Activated CD8-positive, alpha-beta T cell treated with anti-CD3 and anti-CD28 coated beads, Interleukin-2, amount 10 ng/mL, durations not matched to agents 7 days and 5 days (primary cell): ENCODE measurements at regions not wholly inside any gene's neighbourhood (a gene's known extent, or its start where the extent isn't known, plus 50 kb on each side); places are given as distances from the start of the nearest gene placed in this dataset.

ENCODE experiments used
- ATAC-seq: fragments of 150-1000 bp; cut with Tn5 transposase; one replicate; pipeline ENCODE4 v1.10.0; 2021; ENCODE audit warnings: moderate library complexity
- CTCF ChIA-PET: fragments of 350-600 bp; sonication (Branson Sonifier 250); formaldehyde crosslinking; loops from one replicate; lab custom pipeline; 2021; ENCODE audit warnings: antibody characterized with exemption; lab: Charles Lee
- POLR2A ChIA-PET: fragments of 350-600 bp; sonication (Branson Sonifier 250); formaldehyde crosslinking; loops from one replicate; lab custom pipeline; 2021; ENCODE audit warnings: antibody characterized with exemption; lab: Charles Lee
- DNase-seq: peaks from one replicate; pipeline ENCODE4 v3.0.0-alpha.2; 2020
- H3K27ac Mint-ChIP-seq: one replicate; pipeline ENCODE4 v1.8.0; 2021; ENCODE audit warnings: mild to moderate bottlenecking, mixed read lengths
- H3K27me3 Mint-ChIP-seq: one replicate; pipeline ENCODE4 v1.8.0; 2021; ENCODE audit warnings: low read depth, mixed read lengths
- H3K36me3 Mint-ChIP-seq: one replicate; pipeline ENCODE4 v1.8.0; 2021; ENCODE audit warnings: low read depth, mixed read lengths
- H3K4me1 Mint-ChIP-seq: one replicate; pipeline ENCODE4 v1.8.0; 2021; ENCODE audit warnings: low read depth, mixed read lengths
- H3K4me3 Mint-ChIP-seq: one replicate; pipeline ENCODE4 v1.8.0; 2021; ENCODE audit warnings: mild to moderate bottlenecking, mixed read lengths
- H3K9me3 Mint-ChIP-seq: one replicate; pipeline ENCODE4 v1.8.0; 2022; ENCODE audit warnings: mixed read lengths; ENCODE audit not compliant: insufficient read depth

GRCh38 chr4:32778025-32778424, 2057.9 kb downstream of the PCDH7 start:
- Mint-ChIP-seq H3K36me3 (no peaks in the 10 kb centered on the region), H3K4me3 (no peak overlapping the region), H3K27me3 (no peaks in the 10 kb centered on the region), H3K9me3 (peaks cover 12% of the 10 kb centered on the region), H3K27ac (no peak overlapping the region), H3K4me1 (no peaks in the 10 kb centered on the region)
- DNase-seq = no peak
- CTCF ChIA-PET = no interaction called here
- no peak for ATAC-seq
- POLR2A ChIA-PET = no interaction called here

DNA sequence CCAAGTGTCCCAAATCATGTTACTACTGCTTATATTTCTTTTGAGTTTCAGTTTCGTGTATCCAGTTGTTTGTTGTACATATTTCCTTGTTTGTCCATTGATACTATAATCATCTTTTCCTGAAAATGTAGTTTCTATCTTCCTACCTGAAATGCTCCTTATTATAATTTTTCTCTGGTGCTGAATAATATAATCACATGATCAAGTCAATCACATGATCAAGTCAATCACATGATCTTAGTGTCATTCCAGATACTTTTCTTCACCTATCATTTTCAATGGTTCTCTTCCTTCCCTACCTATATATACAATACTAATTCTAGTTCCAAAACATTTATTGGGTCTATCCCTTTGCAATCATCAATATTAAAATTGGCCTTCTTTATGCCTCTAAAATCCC, 2058.8 kb downstream of the PCDH7 start:
- CTCF ChIA-PET = no interaction called here
- Mint-ChIP-seq H3K4me3 (no peak overlapping the region), H3K27me3 (no peaks in the 10 kb centered on the region), H3K4me1 (no peaks in the 10 kb centered on the region), H3K9me3 (peaks cover 14% of the 10 kb centered on the region), H3K36me3 (no peaks in the 10 kb centered on the region), H3K27ac (no peak overlapping the region)
- DNase-seq (no peak), ATAC-seq (no peak)
- POLR2A ChIA-PET = no interaction called here

GRCh38 chr4:32789026-32789608, 2068.9 kb downstream of the PCDH7 start:
- DNase-seq (no peak), ATAC-seq (no peak)
- Mint-ChIP-seq H3K4me1 (no peaks in the 10 kb centered on the region), H3K27ac (no peak overlapping the region), H3K9me3 (peaks cover 5% of the 10 kb centered on the region), H3K27me3 (no peaks in the 10 kb centered on the region), H3K36me3 (no peaks in the 10 kb centered on the region), H3K4me3 (no peak overlapping the region)
- CTCF ChIA-PET = no interaction called here
- POLR2A ChIA-PET = no interaction called here

DNA sequence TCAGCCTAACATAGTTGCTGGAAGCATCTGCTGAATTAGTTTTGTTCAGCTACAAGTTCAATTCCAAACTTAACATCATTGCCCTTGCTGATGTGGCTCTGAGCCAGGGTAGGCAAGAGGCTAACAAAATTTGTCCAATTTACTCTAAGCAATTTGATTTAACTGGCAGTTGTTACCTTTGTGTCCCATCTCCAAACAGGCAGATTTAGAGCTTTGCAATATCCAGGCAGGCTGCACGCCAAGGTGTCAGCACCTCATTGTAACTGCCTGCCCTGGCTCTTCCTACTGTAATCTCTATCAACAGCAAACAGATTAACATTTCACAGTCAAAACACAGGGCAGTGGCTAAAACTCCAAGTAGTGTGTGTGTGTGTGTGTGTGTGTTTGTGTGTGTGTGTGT, 2070.6 kb downstream of the PCDH7 start:
- Mint-ChIP-seq H3K9me3 (peaks cover 4% of the 10 kb centered on the region), H3K27me3 (no peaks in the 10 kb centered on the region), H3K36me3 (no peaks in the 10 kb centered on the region), H3K4me3 (no peak overlapping the region), H3K27ac (no peak overlapping the region), H3K4me1 (no peaks in the 10 kb centered on the region)
- ChIA-PET POLR2A (no interaction called here), CTCF (no interaction called here)
- DNase-seq (no peak), ATAC-seq (no peak)

- Mint-ChIP-seq H3K27me3 (no peaks in the 10 kb centered on the region), H3K4me3 (no peak overlapping the region), H3K9me3 (peaks cover 12% of the 10 kb centered on the region), H3K36me3 (no peaks in the 10 kb centered on the region), H3K4me1 (no peaks in the 10 kb centered on the region), H3K27ac (no peak overlapping the region)
- ChIA-PET POLR2A (no interaction called here), CTCF (no interaction called here)
- DNase-seq (no peak), ATAC-seq (no peak)
Measured at GRCh38 chr4:32798471-32799159, 2078.4 kb downstream of the PCDH7 start.

DNA sequence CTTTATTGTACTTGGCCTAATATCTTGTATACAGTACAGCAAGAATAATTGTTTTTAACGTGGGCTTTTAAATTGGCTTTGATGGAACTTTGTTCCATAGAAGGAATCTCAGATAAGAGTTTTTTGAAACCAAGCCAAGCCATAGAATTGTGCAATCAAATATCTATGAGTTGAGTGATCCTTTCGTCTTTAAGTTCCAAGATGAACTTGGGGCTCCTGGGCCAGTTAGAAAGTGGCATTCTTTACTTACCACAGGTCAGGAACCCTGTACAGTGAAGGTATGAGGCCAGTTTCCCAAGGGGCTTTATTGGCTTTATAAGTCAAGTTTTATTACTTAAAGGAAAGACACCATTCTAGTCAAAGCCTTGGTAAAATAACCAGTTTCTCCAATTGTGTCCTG, 2104.2 kb downstream of the PCDH7 start:
- H3K4me3 Mint-ChIP-seq = no peak overlapping the region
- POLR2A ChIA-PET = no interaction called here
- CTCF ChIA-PET = no interaction called here
- no peaks in the 10 kb centered on the region for H3K36me3 Mint-ChIP-seq
- no peaks in the 10 kb centered on the region for H3K27me3 Mint-ChIP-seq
- H3K9me3 Mint-ChIP-seq = peaks cover 24% of the 10 kb centered on the region
- DNase-seq (no peak), ATAC-seq (no peak)
- H3K27ac Mint-ChIP-seq = no peak overlapping the region
- no peaks in the 10 kb centered on the region for H3K4me1 Mint-ChIP-seq

GRCh38 chr4:32826169-32826568, 2106.0 kb downstream of the PCDH7 start:
- H3K27ac Mint-ChIP-seq = no peak overlapping the region

GRCh38 chr4:32830160-32830559, 2110.0 kb downstream of the PCDH7 start:
- POLR2A ChIA-PET = no interaction called here
- DNase-seq = no peak
- no peak for ATAC-seq

More at GRCh38 chr4:32826169-32826568, 2106.0 kb downstream of the PCDH7 start:
- POLR2A ChIA-PET = no interaction called here
- ATAC-seq (no peak), DNase-seq (no peak)
- H3K27me3 Mint-ChIP-seq = no peaks in the 10 kb centered on the region
- CTCF ChIA-PET = no interaction called here
- no peaks in the 10 kb centered on the region for H3K36me3 Mint-ChIP-seq
- no peaks in the 10 kb centered on the region for H3K4me1 Mint-ChIP-seq
- H3K4me3 Mint-ChIP-seq = no peak overlapping the region
- peaks cover 16% of the 10 kb centered on the region for H3K9me3 Mint-ChIP-seq

GRCh38 chr4:32831104-32831503, 2110.9 kb downstream of the PCDH7 start:
- Mint-ChIP-seq H3K27ac (no peak overlapping the region), H3K4me3 (no peak overlapping the region), H3K27me3 (no peaks in the 10 kb centered on the region), H3K36me3 (no peaks in the 10 kb centered on the region), H3K9me3 (peaks cover 18% of the 10 kb centered on the region), H3K4me1 (no peaks in the 10 kb centered on the region)
- ChIA-PET CTCF (no interaction called here), POLR2A (no interaction called here)
- ATAC-seq (no peak), DNase-seq (no peak)

More at GRCh38 chr4:32830160-32830559, 2110.0 kb downstream of the PCDH7 start:
- Mint-ChIP-seq H3K36me3 (no peaks in the 10 kb centered on the region), H3K27ac (no peak overlapping the region), H3K27me3 (no peaks in the 10 kb centered on the region), H3K9me3 (peaks cover 21% of the 10 kb centered on the region), H3K4me1 (no peaks in the 10 kb centered on the region), H3K4me3 (no peak overlapping the region)
- CTCF ChIA-PET = no interaction called here

DNA sequence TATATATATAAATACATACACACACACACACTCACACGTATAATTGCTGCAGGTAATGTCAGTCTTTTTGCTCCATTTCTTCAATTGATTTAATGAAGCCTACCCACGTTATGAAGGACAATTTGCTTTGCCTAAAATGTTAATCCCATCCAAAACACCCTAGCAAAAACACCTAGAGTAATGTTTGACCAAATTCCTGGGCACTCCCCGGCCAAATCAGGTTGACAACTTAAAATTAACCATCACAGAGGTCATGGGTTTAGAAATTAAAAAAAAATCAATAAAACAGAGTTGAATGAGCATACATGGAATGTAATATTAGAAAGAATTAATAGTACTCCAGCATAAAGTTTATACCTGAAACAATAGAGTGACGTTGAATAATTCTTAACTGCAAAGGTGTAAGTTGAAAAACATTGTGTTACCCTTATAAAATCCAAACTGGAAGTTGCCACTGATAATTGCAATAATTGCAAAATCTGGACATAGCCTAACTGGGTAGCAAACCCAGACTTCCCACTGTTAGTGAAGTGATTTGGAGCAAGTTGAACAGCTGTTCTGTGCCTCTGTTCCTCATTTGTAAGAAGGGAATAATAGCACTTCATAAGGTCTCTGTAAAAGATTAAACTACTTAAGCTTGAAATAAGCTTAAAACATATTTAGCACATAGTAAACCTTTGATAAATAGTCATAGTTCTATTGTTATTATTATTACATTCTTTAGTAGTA, 2120.5 kb downstream of the PCDH7 start:
- ATAC-seq (no peak), DNase-seq (no peak)
- Mint-ChIP-seq H3K9me3 (no peaks in the 10 kb centered on the region), H3K4me1 (no peaks in the 10 kb centered on the region), H3K27ac (no peak overlapping the region), H3K36me3 (no peaks in the 10 kb centered on the region), H3K27me3 (no peaks in the 10 kb centered on the region), H3K4me3 (no peak overlapping the region)
- CTCF ChIA-PET = no interaction called here
- POLR2A ChIA-PET = no interaction called here

DNA sequence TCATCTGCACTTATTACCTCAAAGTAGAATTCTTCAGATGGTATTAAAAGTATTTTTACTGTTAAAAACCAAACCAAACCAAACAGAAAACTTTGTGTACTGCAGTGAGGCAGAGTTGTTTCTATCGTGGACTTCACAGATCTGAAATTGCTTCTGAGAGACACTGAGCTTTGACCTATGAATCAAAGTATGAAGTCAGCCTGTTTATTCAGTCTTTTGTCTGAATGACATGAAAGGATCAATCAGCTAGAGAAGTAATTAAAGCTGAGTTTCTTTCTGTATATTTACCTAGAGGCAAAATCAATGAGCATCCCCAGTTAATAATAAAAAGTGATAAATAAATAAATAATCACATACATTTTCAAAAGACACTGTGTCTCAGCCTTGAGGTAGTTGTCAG, 2121.0 kb downstream of the PCDH7 start:
- Mint-ChIP-seq H3K4me1 (no peaks in the 10 kb centered on the region), H3K4me3 (no peak overlapping the region), H3K27ac (no peak overlapping the region), H3K27me3 (no peaks in the 10 kb centered on the region), H3K9me3 (no peaks in the 10 kb centered on the region), H3K36me3 (no peaks in the 10 kb centered on the region)
- CTCF ChIA-PET = no interaction called here
- POLR2A ChIA-PET = no interaction called here
- ATAC-seq (no peak), DNase-seq (no peak)

- ATAC-seq (no peak), DNase-seq (no peak)
- Mint-ChIP-seq H3K9me3 (peaks cover 16% of the 10 kb centered on the region), H3K27ac (no peak overlapping the region), H3K27me3 (no peaks in the 10 kb centered on the region), H3K36me3 (no peaks in the 10 kb centered on the region), H3K4me1 (no peaks in the 10 kb centered on the region), H3K4me3 (no peak overlapping the region)
- CTCF ChIA-PET = no interaction called here
- POLR2A ChIA-PET = no interaction called here
Measured at GRCh38 chr4:32847461-32847860, 2127.3 kb downstream of the PCDH7 start.
